Activated CD8-positive, alpha-beta memory T cell treated with anti-CD3 and anti-CD28 coated beads, Interleukin-2, amount 50 U/mL, for 4 hours (primary cell): ENCODE measurements at regions not wholly inside any gene's neighbourhood (a gene's known extent, or its start where the extent isn't known, plus 50 kb on each side); places are given as distances from the start of the nearest gene placed in this dataset.

ENCODE experiments used
- DNase-seq: peaks from one replicate; pipeline ENCODE4 v3.0.0-alpha.2; 2020

DNA sequence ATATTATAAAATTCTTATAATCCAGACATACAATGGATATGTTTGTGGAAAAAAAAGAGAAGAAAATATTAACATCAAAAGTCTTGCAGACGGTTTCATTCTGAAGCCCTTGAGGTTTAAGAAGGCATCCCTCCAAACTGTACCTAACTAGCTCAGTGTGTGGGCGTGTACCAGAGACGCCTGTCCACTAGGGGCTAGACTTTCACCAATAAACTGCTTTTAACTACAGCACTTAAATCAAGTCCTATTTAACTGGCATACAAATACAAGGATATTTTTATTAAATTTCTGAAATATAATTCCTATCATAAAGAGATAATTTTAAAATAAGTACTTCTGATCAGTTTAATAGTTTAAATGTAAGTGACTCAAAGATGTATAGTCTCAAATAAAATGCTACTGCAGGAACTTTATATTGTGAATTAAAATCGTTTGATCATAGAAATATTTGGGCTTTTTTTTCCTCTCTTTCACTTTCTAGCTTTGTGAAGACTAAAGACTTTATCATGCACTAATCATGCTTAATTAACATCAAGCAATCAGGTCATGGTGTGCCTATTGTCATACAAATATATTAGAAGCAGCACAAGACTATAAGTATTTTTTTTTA is 437.7 kb downstream of the SATB2 start:
- no peak for DNase-seq

GRCh38 chr2:199018826-199019225 is 438.9 kb downstream of the SATB2 start:
- DNase-seq: no peak

DNA sequence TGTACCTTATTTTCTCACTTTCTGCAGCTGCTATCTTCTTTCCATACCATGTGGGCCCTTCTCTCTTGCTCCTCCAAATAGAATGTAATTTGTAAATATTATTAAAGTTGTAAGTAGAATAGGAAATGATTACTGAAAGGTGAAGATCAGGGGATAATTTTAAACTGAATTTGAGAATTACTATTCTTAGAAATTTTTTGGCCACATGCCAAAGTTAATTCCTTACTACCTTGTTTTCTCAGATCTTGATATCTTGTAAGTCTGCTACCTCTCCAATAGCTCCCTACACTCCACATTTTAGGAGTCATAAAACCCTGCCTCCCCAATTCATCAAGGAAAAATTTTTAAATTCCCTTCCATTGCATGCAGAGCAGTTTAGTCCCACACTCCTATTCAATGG is 442.7 kb downstream of the SATB2 start:
- no peak for DNase-seq

GRCh38 chr2:199014226-199014625 is 443.5 kb downstream of the SATB2 start:
- no peak for DNase-seq

- no peak for DNase-seq
These were observed 445.8 kb downstream of the SATB2 start for GRCh38 chr2:199011908-199012307.

DNA sequence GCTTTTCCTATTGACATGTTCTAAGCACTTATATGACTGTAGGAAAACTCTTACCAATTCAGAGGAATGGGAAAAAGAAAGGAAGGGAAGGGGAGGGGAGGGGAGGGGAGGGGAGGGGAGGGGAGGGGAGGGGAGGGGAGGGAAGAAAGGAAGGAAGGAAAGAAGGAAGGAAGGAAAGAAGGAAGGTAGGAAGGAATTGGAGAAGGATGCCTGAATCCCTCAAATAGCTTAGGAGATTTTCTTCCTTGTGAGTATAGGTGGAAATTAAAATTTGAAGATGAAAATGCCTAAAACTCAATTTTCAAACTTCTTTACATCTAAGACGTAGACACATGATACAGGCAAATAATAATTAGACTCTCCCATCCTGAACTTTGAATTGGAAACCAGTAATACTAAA is 463.1 kb downstream of the SATB2 start:
- DNase-seq: no peak

DNA sequence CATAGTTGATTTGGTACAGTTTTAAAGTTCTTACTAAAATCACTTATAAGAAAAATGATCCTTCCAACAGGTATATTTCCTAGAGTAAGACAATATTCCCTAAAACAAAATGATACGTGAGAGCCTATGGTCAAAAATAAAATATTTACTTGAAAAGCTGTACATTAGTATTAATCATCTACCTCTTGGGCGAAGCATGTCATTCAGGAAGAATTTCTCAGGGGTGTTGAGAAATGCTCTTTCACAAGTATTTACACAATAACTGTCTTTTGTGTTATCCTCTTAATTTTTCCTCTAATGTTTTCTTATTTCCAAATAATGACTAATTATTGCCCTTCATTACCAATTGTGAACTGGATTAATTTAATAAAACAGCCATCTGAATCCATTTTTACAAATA is 466.3 kb downstream of the SATB2 start:
- DNase-seq: no peak

DNA sequence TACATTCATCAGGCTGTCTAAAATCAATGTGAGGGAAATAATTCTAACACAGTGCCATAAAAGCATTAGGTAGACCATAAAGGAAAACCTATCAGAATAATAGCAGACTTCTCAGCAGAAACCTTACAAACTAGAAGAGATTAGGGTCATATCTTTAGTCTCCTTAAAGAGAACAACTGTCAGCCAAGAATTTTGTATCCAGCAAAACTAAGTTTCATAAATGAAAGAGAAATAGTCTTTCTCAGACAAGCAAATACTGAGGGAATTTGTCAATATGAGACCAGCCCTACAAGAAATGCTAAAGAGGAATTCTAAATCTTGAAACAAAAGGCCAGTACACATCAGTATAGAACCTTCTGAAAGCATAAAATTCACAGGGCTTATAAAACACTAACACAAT is 482.0 kb downstream of the SATB2 start:
- DNase-seq: no peak

DNA sequence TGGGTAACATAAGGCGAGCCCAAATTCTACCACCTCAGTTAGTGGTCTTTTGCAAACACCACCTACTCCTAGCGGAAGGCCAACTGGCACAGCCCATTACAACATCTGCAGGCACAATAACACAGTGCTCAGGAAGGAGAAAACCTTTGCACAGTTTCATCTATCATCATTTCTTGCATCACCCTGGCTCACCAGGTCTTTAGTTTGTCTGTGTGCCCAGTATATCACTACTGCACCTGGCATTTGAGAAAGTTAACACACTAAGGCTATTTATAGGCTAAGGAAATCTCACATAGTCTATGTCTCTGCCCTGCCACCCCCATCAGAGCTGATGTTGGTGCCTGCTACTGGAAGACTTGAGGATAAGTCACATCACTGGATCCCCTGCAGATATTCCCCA is 484.0 kb downstream of the SATB2 start:
- no peak for DNase-seq

GRCh38 chr2:198973181-198973580 is 484.6 kb downstream of the SATB2 start:
- DNase-seq: no peak

GRCh38 chr2:198968545-198968944 is 489.2 kb downstream of the SATB2 start:
- no peak for DNase-seq

GRCh38 chr2:198966269-198966668 is 491.5 kb downstream of the SATB2 start:
- no peak for DNase-seq

DNA sequence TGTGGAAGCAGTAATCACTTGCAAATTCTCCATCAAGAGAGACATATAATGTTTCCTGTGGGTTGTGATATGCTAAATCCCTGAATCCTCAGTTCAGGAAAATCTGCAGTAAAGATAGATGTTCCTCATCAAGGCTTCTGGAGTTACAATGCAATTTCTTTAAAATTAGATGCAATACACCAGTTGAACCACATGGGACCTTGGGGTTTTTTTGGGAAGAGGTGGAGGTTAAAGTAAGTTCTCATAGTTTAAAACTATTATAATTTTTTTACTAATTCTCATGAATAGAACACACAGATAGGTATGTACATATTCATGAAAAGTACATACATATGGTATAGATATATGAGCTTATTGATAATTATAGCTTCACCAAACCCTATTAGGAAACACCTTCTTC is 496.2 kb downstream of the SATB2 start:
- no peak for DNase-seq

GRCh38 chr2:198957181-198957580 is 500.6 kb downstream of the SATB2 start:
- no peak for DNase-seq

GRCh38 chr2:198953328-198953727 is 504.4 kb downstream of the SATB2 start:
- DNase-seq: no peak

GRCh38 chr2:198950803-198951202 is 506.9 kb downstream of the SATB2 start:
- no peak for DNase-seq

- no peak for DNase-seq
These were observed 512.2 kb downstream of the SATB2 start for GRCh38 chr2:198945496-198945895.

DNA sequence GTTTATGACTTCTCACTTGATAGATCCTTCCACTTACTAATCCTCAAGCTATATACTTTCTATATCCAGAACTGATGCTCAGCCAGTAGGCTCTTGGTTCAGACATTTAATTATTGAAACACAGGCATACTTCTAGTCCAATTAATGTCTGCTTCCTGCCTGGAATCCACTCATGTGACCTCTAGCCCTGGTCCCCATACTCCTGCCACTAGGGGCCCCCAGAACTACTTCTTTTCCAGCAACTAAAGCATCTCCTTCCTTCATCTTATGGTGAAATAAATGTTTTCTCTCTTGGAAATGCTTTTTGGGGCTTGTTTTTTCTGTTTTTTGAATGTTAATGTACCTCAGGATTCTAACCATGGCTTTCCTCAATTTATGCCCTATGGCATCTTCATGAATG is 527.6 kb downstream of the SATB2 start:
- no peak for DNase-seq

DNA sequence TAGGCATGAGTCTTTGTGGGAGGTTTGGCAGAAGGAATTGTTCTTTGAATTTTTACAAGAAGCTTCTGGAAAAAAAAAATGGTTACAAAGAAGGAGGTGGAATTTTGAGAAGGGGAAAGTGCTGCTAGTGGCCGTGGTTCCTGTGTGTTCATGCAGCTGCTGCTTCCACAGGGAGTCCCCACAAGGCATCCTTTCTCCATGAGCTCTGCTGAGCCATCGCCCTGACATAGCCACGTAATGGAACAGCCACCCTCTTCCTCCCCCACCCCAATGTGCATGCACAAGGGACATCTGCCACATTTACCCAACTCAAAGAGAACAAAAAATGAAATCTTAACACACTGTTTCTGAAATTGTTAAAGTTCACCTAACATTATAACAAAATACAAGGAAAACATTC is 529.7 kb downstream of the SATB2 start:
- DNase-seq: no peak

- DNase-seq: no peak
These were observed 539.6 kb downstream of the SATB2 start for GRCh38 chr2:198917926-198918720.

GRCh38 chr2:198917275-198917674 is 540.5 kb downstream of the SATB2 start:
- no peak for DNase-seq

GRCh38 chr2:198916548-198917080 is 541.1 kb downstream of the SATB2 start:
- DNase-seq: no peak

DNA sequence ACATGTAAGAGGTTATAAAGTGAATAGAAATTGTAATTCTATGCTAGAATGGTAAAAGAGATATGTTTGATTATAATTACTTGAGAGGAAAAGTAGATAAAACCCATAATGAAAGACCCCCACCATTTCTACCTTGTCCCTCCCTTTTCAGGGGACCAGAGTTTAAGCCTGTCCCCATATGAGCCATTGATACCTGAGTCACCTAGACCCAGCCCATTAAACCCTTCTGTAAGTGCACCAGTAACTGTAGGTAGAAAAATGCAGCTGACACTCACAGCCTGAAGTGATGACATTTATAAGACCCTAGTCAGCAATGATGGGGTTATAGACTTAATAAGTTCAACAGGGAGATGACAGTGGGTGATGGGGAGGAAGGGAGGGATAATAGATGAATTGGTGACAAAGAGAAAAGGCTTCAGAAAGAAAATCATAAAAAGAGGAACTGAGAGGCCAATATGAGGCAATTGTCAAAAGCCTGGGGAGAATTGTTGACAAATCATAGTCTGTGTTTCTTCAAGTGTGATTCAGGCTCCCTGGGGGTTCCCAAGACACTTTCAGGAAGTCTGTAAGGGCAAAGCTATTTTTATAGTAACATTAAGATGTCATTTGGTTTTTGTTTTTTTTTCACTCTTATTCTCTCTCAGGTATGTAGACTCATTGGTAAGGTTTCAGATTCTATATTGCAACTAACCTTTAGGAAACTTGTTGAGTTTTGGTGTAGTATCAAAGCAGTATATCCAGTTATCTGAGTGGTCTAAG is 544.2 kb downstream of the SATB2 start:
- no peak for DNase-seq
